ENCODE measurements at regions not wholly inside any gene's neighbourhood (a gene's known extent, or its start where the extent isn't known, plus 50 kb on each side); places are given as distances from the start of the nearest gene placed in this dataset.

DNA sequence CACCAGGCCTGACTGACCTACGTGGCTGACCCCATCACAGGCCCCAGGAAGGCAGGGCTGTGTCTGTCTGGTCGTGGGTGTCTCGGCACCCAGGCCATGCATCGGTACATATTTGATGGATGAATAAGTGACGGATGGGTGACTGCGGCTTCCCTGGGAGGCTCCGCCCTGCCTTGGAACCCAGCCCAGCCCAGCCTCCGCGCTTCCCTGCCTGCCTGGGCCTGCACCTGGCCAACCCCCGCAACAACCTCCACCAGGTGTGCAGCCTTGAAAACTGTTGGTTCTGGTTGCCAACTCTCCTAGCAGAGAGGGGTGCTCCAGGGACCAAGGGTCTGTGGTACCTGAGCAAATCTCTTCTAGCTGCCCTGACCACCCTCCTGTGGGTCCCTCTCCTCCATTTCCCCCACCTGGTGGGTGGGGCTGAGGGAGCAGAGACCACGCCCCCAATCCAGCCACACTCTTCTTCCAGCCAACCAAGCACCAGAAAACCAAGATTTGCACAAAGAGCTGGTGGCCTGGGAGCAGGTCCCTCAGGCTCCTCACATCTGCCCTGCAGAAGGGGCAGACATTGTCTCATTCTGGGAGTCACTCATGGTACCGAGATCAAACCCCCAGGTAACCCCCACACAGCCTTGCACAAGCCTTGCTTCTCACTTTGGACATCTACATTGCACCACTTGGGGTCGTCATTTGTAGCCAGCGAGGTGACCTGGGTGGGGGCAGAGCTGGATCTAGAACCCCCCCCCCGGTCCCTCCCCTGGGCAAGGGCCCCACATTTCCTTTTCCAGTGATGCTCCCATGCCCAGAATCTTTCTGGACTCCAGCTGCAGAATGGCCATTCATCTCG is 100.6 kb upstream of the IER5L start:
- peak; percentile 89 for DNase-seq

- no peak for DNase-seq
These were observed 98.6 kb upstream of the IER5L start for GRCh38 chr9:129276486-129277230.

DNA sequence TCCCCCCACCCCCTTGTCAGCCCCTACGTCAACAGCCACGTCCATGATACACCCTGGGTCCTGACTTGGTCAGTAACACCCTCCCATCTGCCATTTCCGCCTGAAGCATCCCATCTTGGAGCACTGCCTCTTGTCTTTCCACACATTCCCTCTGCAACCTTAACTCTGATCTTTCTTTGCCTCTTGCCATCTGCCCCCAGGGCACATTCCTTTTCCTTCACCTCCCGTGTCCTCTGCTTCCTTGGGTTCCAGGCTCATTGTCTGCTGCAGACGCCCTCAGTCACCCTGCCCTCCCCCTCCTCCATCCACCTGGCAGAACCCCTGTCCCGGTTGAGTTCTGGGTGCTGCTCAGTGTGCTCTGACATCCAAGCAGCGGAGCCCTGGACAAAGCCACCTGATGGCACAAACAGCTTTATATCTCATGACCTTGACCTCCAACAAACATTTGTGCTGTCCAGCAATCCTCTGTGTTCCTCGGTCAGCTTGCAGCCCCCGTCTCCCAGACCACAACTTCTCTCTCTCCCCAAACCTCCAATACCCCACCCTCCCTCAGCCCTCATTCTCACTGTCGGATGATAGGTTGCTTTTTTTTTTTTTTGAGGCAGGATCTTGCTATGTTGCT is 97.7 kb upstream of the IER5L start:
- DNase-seq = no peak

DNA sequence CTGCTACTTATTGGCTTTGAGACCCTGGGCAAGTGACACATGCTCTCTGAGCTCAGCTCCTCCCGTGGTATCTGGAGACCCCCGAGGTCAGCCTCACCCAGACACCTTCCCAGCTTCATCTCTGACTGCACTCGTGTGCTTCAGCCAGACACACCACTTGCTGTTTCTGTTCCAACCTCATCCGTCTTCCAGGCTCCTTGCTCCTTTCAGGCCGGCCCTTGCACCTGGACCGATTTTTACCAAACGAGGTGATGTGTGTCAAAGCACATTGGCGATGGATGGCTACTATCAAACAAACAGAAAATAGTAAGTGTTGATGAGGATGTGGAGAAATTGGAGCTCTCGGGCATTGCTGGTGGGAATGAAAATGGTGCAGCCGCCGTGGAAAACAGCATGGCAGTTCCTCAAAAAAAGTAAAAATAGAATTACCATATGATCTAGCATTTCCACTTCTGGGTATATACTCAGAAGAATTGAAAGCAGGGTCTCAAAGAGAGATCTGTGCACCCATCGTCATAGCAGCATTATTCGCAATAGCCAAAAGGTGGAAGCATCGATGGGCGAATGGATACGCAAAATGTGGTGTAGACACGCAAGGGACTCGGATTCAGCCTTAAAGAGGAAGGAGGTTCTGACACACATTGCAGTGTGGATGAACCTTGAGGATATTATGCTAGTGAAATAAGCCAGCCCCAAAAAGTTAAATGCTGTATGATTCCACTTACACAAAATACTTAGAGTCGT is 96.1 kb upstream of the IER5L start:
- no peak for DNase-seq

GRCh38 chr9:129273136-129273895 is 95.3 kb upstream of the IER5L start:
- no peak for DNase-seq

DNA sequence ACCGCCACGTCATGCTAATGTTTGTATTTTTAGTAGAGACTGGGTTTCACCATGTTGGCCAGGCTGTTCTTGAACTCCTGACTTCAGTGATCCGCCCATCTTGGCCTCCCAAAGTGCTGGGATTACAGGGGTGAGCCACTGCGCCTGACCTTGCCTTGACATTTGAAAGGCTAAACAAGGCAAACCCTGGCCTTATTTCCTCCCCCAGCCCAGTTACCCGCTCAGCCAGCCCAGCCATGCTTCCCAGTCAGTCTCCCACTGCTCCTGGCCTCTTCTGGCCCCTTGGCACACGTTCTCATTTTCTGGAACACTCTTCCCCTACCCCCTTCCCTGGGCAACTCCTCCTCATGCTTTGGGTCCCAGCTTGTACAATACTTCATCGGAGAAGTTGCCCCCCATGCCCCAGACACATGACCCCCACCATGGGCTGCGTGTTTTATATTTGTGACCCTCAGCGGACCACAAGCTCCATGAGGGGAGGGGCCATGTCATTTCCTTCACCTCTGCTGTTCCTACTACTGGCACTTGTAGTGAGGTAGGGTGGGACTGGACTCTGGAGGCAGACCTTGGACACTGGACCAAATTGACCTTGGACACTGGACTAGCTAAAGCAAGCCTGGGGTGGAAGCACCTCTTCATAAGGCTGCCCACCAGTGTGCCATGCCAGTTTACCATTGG is 94.4 kb upstream of the IER5L start:
- no peak for DNase-seq

- no peak for DNase-seq
These were observed 92.9 kb upstream of the IER5L start for GRCh38 chr9:129270903-129271431.

DNA sequence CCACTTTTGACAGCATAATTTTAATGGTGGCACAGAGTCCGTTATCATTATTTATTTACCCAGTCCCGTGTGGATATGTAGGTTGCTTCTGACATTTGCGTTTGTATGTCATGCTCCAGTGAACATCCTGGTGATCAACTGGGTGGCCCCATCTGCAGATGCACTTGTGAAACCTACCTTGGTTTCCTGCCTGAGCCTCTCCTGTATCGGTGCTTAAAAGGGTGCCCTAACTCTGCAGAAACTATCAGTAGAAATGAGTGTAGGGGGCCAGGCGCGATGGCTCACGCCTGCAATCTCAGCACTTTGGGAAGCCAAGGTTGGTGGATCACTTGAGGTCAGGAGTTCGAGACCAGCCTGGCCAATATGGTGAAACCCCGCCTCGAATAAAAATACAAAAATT is 92.1 kb upstream of the IER5L start:
- no peak for DNase-seq

- no peak for DNase-seq
These were observed 89.1 kb upstream of the IER5L start for GRCh38 chr9:129267141-129267540.

GRCh38 chr9:129266536-129266935 is 88.5 kb upstream of the IER5L start:
- no peak for DNase-seq

GRCh38 chr9:129264388-129264787 is 86.3 kb upstream of the IER5L start:
- DNase-seq = no peak

GRCh38 chr9:129263836-129264235 is 85.8 kb upstream of the IER5L start:
- DNase-seq = no peak

GRCh38 chr9:129262261-129262660 is 84.2 kb upstream of the IER5L start:
- peak; percentile 23 for DNase-seq

- no peak for DNase-seq
These were observed 81.3 kb upstream of the IER5L start for GRCh38 chr9:129259375-129259774.

DNA sequence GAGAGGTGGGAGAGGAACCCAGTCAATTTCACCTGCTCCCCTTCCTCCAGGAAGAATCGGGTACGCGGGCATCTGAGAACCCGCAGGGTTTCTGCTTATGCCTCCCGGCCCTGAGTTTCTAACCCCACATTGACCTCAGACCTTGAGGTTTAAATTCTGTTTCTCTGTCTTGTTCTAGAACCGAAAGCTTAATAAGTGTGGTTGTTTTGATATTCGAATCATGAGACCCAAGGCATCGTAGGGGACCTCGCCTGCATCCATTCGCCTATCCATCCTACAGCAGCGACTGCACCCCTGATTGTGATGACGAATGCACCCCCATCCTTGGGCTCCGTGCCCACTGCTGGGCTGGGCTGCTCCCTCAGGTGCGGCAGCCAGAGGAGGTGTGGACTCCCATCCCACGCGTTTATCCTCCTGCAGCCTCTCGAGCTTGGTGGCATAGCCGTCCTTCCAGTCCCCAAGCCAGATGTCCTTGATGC is 80.8 kb upstream of the IER5L start:
- DNase-seq = peak; percentile 57

- DNase-seq = peak; percentile 98
These were observed 80.2 kb upstream of the IER5L start for GRCh38 chr9:129258124-129258822.

DNA sequence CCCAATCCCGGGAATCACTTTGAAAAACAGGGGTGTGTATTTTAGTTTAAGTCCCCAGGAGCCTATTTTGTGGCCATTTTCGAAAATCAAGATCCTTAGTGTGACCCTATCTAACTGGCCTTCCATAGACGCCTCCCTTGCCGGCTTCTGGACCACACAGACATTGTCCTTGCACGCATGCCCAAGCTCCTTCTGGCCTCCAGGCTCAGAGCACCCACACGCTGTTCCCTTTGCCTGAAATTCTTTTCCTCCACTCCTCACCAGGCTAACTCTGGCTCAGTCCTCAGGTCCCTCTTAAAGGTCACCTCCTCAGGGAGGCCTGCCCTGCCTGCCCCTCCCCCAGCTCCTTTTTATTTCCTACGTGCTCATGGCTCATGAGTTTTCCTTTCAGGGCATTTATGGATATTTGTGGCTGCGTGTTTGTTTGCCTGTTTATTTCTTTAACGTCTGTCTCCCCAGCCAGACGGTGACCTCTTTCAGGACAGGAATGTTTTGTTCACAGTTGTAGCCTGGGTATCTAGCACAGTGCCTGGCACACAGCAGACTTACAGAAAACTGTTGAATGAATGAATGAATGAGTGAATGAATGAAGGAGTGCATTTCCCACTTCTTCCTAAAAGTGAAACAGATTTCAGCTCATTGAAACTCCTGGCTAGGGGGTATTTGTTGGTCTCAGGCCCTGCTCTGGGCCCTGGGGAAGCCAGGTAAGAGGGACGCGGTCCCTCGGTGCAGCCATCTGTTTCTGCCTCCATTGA is 79.1 kb upstream of the IER5L start:
- peak; percentile 22 for DNase-seq

- DNase-seq = no peak
These were observed 76.7 kb upstream of the IER5L start for GRCh38 chr9:129254566-129255287.

DNA sequence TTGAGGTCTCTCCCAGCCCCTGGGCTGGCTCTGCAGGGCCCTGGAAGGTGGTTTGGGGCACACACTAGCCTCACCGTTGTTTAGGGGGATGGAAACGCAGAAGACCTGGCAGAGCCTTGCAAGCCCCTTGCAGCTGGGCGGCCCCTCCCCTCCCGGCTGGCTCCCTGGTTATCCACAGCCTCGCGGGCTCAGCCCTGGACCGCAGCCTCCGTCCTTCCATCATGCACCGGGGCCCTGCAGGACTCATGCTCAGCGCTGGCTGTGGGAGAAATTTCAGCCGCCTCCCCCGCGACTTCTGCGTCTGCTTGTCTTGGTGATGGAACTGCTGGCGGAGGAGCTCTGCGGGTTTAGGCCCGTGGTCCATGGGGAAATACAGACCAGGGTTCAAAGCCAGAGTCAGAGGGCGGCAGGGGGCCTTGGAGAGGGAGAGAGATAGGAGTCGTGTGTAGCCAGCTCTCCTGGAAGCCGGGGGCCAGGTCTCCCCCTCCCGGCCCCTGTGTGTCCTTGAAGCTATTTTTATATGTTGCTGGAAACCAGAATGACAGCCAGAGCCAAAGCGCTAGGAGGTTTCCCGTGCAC is 75.8 kb upstream of the IER5L start:
- no peak for DNase-seq
